GM12878 (cell line): ENCODE measurements at regions not wholly inside any gene's neighbourhood (a gene's known extent, or its start where the extent isn't known, plus 50 kb on each side); places are given as distances from the start of the nearest gene placed in this dataset.

Experiments used
- ATAC-seq: fragments of 200-7000 bp; cut with Tn5 transposase; 3 replicates; pipeline ENCODE4 v1.9.1; 2020; ENCODE audit warnings: mild to moderate bottlenecking, moderate library complexity
- BruUV-seq: library from RNA; stranded (reverse); fragments of 400-500 nt; replicated peaks from 2 replicates; lab custom pipeline; 2021; lab: Mats Ljungman, UMichigan
- CTCF ChIA-PET: fragments of 300-600 bp; sonication (Branson Sonifier 250); formaldehyde crosslinking; extraction: SDS; loops from one replicate; lab custom pipeline; 2021; ENCODE audit warnings: inconsistent platforms; lab: Yijun Ruan, JAX
- POLR2A ChIA-PET: fragments of 350-600 bp; formaldehyde crosslinking; extraction: SDS; loops from one replicate; lab custom pipeline; 2021; ENCODE audit warnings: inconsistent platforms; lab: Charles Lee
- RAD21 ChIA-PET: fragments of 300-600 bp; sonication (Branson Sonifier 250); formaldehyde crosslinking; loops from one replicate; lab custom pipeline; 2023; ENCODE audit warnings: antibody characterized with exemption; ENCODE audit not compliant: unreplicated experiment; lab: Charles Lee
- SMC1A ChIA-PET: fragments of 300-600 bp; sonication (Branson Sonifier 250); formaldehyde crosslinking; loops from one replicate; lab custom pipeline; 2023; ENCODE audit not compliant: unreplicated experiment, uncharacterized antibody; lab: Charles Lee
- DNase-seq: peaks from one replicate; pipeline ENCODE4 v3.0.0-alpha.2; 2011; ENCODE audit warnings: low read depth, low spot score
- FAIRE-seq: peaks from 3 replicates; lab custom pipeline; 2011; peaks lifted over from hg19 to GRCh38; lab: Jason Lieb, UNC
- H2AFZ ChIP-seq: 2 replicates; pipeline ENCODE4 v1.6.0; 2011; ENCODE audit warnings: low read depth, low read length, control low read depth; ENCODE audit not compliant: control insufficient read depth
- H3K27ac ChIP-seq: 2 replicates; pipeline ENCODE4 v1.5.1; 2011; ENCODE audit warnings: control low read depth; ENCODE audit not compliant: control insufficient read depth, insufficient read depth
- H3K27me3 ChIP-seq, 2 experiments: replicated peaks in 1 of 2; 2 replicates each; pipeline versions ENCODE4 v1.6.0 to v1.6.1; 2011; ENCODE audit warnings: low read length in 1 of 2; ENCODE audit not compliant: control insufficient read depth in 2 of 2, insufficient read depth in 2 of 2
- H3K36me3 ChIP-seq, 2 experiments: 2 replicates each; pipeline ENCODE4 v1.5.1; 2011; ENCODE audit warnings: low read length in 1 of 2; ENCODE audit not compliant: control insufficient read depth in 2 of 2, insufficient read depth in 2 of 2
- H3K4me1 ChIP-seq: 2 replicates; pipeline ENCODE4 v1.6.1; 2011; ENCODE audit warnings: mild to moderate bottlenecking, low read length, moderate library complexity, mixed read lengths; ENCODE audit not compliant: control insufficient read depth, insufficient read depth
- H3K4me2 ChIP-seq: 2 replicates; pipeline ENCODE4 v1.6.0; 2011; ENCODE audit warnings: control low read depth; ENCODE audit not compliant: control insufficient read depth, insufficient read depth
- H3K4me3 ChIP-seq: fragments of 200-600 bp; sonication (generic); 2 replicates; pipeline ENCODE4 v1.5.1; 2016
- H3K79me2 ChIP-seq: 2 replicates; pipeline ENCODE4 v1.6.0; 2011; ENCODE audit warnings: low read length; ENCODE audit not compliant: control insufficient read depth, insufficient read depth
- H3K9ac ChIP-seq: 2 replicates; pipeline ENCODE4 v1.8.0; 2011; ENCODE audit warnings: low read length, control low read depth, mixed read lengths; ENCODE audit not compliant: control insufficient read depth, insufficient read depth
- H3K9me3 ChIP-seq: replicated peaks from 3 replicates; pipeline ENCODE4 v1.5.1; 2011; ENCODE audit warnings: mild to moderate bottlenecking, low read length; ENCODE audit not compliant: control insufficient read depth, insufficient read depth
- H4K20me1 ChIP-seq: 2 replicates; pipeline ENCODE4 v1.6.0; 2011; ENCODE audit not compliant: control insufficient read depth, insufficient read depth
- BMI1 ChIP-seq: fragments of 450-650 bp; IDR thresholded peaks from 2 replicates; pipeline ENCODE4 v1.6.1; 2016; ENCODE audit warnings: mild to moderate bottlenecking, moderate library complexity, borderline replicate concordance
- DPF2 ChIP-seq: fragments of 450-650 bp; IDR thresholded peaks from 2 replicates; pipeline ENCODE4 v1.6.1; 2017; ENCODE audit warnings: mild to moderate bottlenecking
- ETV6 ChIP-seq, 2 experiments: fragments of 450-650 bp in 1 of 2; IDR thresholded peaks in 1 of 2; conservative IDR thresholded peaks in 1 of 2; 2 replicates each; pipeline ENCODE4 v1.6.1; 2014; ENCODE audit warnings: antibody characterized with exemption in 1 of 2, borderline replicate concordance in 1 of 2, low read depth in 1 of 2, mild to moderate bottlenecking in 1 of 2, moderate library complexity in 1 of 2
- EZH2 ChIP-seq: IDR thresholded peaks from 2 replicates; pipeline ENCODE4 v1.6.1; 2012; ENCODE audit warnings: low read depth, mild to moderate bottlenecking, control low read depth, inconsistent platforms, low read length, borderline replicate concordance; ENCODE audit not compliant: control insufficient read depth
- KAT2A ChIP-seq: conservative IDR thresholded peaks from 2 replicates; pipeline ENCODE4 v1.6.1; 2011; ENCODE audit warnings: low read depth, low read length; ENCODE audit not compliant: control insufficient read depth
- NR2C1 ChIP-seq: fragments of 450-650 bp; IDR thresholded peaks from 2 replicates; pipeline ENCODE4 v1.6.1; 2017; ENCODE audit warnings: antibody characterized with exemption, mild to moderate bottlenecking, moderate library complexity
- RFX5 ChIP-seq: IDR thresholded peaks from 2 replicates; pipeline ENCODE4 v1.6.1; 2011; ENCODE audit warnings: low read depth, low read length, improper control_type of control experiment
- SUPT20H ChIP-seq: IDR thresholded peaks from 2 replicates; pipeline ENCODE4 v1.6.1; 2011; ENCODE audit warnings: low read depth, mild to moderate bottlenecking, low read length, moderate library complexity, borderline replicate concordance; ENCODE audit not compliant: control insufficient read depth
- TARDBP ChIP-seq: IDR thresholded peaks from 2 replicates; pipeline ENCODE4 v1.6.1; 2016; ENCODE audit warnings: borderline replicate concordance
- ZZZ3 ChIP-seq: IDR thresholded peaks from 2 replicates; pipeline ENCODE4 v1.6.1; 2011; ENCODE audit warnings: low read depth; ENCODE audit not compliant: control insufficient read depth, insufficient read length
- WGBS: methylation state at CpG from one replicate; pipeline ENCODE4 v1.1.6; 2016; ENCODE audit warnings: low lambda C conversion rate; ENCODE audit not compliant: insufficient replicate concordance, insufficient coverage; ENCODE audit errors: missing lambda C conversion rate; 5-methylcytosine and 5-hydroxymethylcytosine counted together
- in situ Hi-C: fragments of 300-500 bp; cut with MboI; formaldehyde crosslinking; loops from 9 replicates; pipeline ENCODE4 v1.14.3; 2018; ENCODE audit warnings: mixed read lengths
- intact Hi-C: fragments of 100-400 bp; cut with micrococcal nuclease; formaldehyde crosslinking; loops from one replicate; pipeline ENCODE4 v1.14.2; 2022; ENCODE audit not compliant: unreplicated experiment
- TF ChIP-seq, protein P1 (sequence below): fragments of 450-650 bp; formaldehyde crosslinking; IDR thresholded peaks from 2 replicates; pipeline ENCODE4 v1.4.0; 2022; ENCODE audit warnings: mild to moderate bottlenecking, moderate library complexity
- TF ChIP-seq, protein P2 (sequence below): fragments of 450-650 bp; IDR thresholded peaks from 2 replicates; pipeline ENCODE4 v1.6.1; 2017; ENCODE audit warnings: mild to moderate bottlenecking, moderate library complexity
- TF ChIP-seq, protein P3 (sequence below): IDR thresholded peaks from 2 replicates; pipeline ENCODE4 v1.6.1; 2011; ENCODE audit warnings: low read depth, mild to moderate bottlenecking, low read length, moderate library complexity, borderline replicate concordance; ENCODE audit errors: extremely low read depth
- TF ChIP-seq, protein P4 (sequence below): IDR thresholded peaks from 2 replicates; pipeline ENCODE4 v1.6.1; 2012; ENCODE audit warnings: low read depth, low read length, improper control_type of control experiment

DNA sequence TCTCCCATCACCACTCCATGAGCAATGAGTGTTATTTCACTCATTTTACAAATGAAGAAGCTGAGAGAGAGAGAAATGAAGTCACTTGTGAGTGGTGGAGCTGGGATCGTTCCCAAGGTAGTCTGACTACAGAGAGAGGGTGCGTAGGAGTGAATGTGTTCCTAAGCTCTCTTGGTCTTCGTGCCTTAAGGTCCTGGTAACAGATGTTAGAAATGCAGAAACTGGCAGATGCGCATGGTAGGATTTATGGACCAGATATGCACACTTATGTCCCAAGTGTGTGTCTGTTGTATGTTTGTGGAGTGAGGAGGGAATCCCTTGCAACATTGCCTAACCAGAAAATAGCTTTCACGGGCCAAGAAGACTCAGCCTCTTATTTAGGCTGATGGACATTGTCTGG lies 93.2 kb upstream of the ZNF469 start:
- 34% methylated on average over 5 of the region's 5 CpGs for WGBS
- ChIA-PET SMC1A (no interaction called here), POLR2A (no interaction called here), CTCF (no interaction called here), RAD21 (no interaction called here)
- Histone ChIP-seq H3K9ac (no peak overlapping the region), H3K79me2 (no peaks in the 10 kb centered on the region), H2AFZ (no peak overlapping the region), H3K36me3 (no peaks in the 10 kb centered on the region), H3K4me1 (no peaks in the 10 kb centered on the region), H3K27me3 (no peaks in the 10 kb centered on the region), H3K4me3 (no peak overlapping the region), H3K9me3 (peaks cover 6% of the 10 kb centered on the region; the same call in 1 of the 3 replicates), H4K20me1 (no peaks in the 10 kb centered on the region), H3K27ac (no peak overlapping the region), H3K4me2 (no peak overlapping the region)
- ATAC-seq (no peak), DNase-seq (no peak), FAIRE-seq (no peak)
- in situ Hi-C loops, result no loop called here
- intact Hi-C loops, result no loop called here
- no TSS peak for BruUV-seq
- TF ChIP-seq, protein P1, sequence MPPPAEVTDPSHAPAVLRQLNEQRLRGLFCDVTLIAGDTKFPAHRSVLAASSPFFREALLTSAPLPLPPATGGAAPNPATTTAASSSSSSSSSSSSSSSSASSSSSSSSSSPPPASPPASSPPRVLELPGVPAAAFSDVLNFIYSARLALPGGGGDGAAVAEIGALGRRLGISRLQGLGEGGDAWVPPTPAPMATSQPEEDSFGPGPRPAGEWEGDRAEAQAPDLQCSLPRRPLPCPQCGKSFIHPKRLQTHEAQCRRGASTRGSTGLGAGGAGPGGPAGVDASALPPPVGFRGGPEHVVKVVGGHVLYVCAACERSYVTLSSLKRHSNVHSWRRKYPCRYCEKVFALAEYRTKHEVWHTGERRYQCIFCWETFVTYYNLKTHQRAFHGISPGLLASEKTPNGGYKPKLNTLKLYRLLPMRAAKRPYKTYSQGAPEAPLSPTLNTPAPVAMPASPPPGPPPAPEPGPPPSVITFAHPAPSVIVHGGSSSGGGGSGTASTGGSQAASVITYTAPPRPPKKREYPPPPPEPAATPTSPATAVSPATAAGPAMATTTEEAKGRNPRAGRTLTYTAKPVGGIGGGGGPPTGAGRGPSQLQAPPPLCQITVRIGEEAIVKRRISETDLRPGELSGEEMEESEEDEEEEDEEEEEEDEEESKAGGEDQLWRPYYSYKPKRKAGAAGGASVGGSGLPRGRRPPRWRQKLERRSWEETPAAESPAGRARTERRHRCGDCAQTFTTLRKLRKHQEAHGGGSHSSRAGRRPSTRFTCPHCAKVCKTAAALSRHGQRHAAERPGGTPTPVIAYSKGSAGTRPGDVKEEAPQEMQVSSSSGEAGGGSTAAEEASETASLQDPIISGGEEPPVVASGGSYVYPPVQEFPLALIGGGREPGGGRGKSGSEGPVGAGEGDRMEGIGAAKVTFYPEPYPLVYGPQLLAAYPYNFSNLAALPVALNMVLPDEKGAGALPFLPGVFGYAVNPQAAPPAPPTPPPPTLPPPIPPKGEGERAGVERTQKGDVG (CRISPR knock-in tag), result no peak
- TF ChIP-seq, protein P2, sequence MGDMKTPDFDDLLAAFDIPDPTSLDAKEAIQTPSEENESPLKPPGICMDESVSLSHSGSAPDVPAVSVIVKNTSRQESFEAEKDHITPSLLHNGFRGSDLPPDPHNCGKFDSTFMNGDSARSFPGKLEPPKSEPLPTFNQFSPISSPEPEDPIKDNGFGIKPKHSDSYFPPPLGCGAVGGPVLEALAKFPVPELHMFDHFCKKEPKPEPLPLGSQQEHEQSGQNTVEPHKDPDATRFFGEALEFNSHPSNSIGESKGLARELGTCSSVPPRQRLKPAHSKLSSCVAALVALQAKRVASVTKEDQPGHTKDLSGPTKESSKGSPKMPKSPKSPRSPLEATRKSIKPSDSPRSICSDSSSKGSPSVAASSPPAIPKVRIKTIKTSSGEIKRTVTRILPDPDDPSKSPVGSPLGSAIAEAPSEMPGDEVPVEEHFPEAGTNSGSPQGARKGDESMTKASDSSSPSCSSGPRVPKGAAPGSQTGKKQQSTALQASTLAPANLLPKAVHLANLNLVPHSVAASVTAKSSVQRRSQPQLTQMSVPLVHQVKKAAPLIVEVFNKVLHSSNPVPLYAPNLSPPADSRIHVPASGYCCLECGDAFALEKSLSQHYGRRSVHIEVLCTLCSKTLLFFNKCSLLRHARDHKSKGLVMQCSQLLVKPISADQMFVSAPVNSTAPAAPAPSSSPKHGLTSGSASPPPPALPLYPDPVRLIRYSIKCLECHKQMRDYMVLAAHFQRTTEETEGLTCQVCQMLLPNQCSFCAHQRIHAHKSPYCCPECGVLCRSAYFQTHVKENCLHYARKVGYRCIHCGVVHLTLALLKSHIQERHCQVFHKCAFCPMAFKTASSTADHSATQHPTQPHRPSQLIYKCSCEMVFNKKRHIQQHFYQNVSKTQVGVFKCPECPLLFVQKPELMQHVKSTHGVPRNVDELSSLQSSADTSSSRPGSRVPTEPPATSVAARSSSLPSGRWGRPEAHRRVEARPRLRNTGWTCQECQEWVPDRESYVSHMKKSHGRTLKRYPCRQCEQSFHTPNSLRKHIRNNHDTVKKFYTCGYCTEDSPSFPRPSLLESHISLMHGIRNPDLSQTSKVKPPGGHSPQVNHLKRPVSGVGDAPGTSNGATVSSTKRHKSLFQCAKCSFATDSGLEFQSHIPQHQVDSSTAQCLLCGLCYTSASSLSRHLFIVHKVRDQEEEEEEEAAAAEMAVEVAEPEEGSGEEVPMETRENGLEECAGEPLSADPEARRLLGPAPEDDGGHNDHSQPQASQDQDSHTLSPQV, result no peak
- TF ChIP-seq, protein P3, sequence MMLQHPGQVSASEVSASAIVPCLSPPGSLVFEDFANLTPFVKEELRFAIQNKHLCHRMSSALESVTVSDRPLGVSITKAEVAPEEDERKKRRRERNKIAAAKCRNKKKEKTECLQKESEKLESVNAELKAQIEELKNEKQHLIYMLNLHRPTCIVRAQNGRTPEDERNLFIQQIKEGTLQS, result no peak
- TF ChIP-seq SUPT20H (no peak), BMI1 (no peak), TARDBP (no peak), NR2C1 (no peak), DPF2 (no peak), KAT2A (no peak), ZZZ3 (no peak), ETV6 (conservative IDR thresholded peaks at IDR 0.05 in 1 of 2, IDR thresholded peaks at IDR 0.05 in 1 of 2; ENCODE audit: borderline replicate concordance in 1 of 2, low read depth in 1 of 2) (no peak), RFX5 (no peak), EZH2 (no peak)
- TF ChIP-seq, protein P4, sequence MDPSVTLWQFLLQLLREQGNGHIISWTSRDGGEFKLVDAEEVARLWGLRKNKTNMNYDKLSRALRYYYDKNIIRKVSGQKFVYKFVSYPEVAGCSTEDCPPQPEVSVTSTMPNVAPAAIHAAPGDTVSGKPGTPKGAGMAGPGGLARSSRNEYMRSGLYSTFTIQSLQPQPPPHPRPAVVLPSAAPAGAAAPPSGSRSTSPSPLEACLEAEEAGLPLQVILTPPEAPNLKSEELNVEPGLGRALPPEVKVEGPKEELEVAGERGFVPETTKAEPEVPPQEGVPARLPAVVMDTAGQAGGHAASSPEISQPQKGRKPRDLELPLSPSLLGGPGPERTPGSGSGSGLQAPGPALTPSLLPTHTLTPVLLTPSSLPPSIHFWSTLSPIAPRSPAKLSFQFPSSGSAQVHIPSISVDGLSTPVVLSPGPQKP, result no peak
